ENCODE measurements at regions not wholly inside any gene's neighbourhood (a gene's known extent, or its start where the extent isn't known, plus 50 kb on each side); places are given as distances from the start of the nearest gene placed in this dataset.
"Not testable (repeated sequence)": the region's sequence is repeated elsewhere in the genome, so short reads cannot be mapped to it uniquely, and the experiment has no call there.

DNA sequence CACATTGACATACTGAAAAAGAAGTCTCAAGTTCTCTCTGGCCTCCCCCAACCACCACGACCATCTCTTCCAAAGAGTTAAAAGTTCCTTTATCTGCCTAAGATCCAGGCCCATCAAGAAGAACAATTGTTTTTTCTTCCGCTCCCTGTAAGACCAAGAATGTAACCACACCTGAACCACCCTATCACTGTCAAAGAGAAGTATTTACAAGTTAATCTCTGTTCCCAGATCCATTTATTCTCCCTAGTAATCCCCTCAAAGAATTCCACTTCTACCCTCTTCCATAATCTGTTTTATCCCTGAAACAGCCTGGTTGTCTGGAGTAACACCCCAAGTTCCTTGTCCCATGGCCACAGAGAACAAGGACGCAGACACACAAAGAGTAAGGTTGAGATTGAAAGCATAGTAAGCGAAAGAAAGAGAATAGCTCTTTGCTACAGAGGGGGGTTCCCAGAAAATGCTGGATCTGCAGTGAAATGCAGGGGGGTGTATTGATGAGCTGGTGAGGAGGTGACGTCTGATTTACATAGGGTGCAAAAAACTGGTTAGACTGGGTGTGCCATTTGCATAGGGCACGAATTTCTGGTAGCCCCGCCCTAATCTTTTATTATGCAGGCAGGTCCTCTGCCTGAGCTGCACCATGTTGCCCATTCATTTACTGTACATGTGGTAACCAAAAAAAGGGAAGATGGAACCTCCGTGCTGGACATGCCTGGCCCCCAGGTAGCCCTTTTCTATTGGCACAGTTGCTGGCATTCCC is 122.0 kb downstream of the SKIDA1 start:
- no peak for DNase-seq

DNA sequence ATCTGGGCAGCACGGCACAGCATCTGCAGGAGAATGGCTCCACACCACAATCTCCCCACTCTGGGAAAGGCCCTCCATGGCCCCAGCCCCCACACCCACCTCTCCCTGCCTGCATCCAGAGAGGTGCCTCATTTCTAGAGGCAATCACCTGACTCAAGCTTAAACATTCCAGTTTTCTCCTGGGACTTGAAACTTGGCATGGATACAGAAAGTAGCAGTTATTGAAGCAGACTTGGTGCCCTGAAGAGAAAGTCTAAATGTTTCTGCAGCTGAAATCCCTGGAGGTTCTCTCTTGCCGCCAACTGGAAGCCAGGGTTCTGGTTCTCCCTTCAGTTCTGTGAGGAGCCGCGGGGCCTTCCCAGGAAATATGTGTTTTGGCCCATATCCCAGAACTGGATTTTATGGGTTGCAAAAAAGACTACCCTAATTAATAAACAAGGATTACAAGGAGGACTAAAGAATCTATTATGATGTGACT is 122.8 kb downstream of the SKIDA1 start:
- no peak for DNase-seq

DNA sequence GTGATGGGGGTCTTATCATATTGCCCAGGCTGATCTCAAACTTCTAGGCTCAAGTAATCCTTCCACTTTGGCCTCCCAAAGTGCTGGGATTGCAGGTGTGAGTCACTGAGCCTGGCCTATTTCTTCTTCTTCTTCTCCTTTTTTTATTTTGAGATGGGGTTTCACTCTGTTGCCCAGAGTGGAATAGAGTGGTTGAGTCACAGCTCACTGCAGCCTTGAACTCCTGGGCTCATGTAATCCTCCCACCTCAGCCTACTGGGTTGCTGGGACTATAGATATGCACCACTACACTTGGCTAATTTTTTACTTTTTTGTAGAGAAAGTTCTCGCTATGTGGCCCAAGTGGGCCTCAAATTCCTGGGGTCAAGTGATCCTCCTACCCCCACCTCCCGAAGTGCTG is 124.3 kb downstream of the SKIDA1 start:
- DNase-seq, result no peak

DNA sequence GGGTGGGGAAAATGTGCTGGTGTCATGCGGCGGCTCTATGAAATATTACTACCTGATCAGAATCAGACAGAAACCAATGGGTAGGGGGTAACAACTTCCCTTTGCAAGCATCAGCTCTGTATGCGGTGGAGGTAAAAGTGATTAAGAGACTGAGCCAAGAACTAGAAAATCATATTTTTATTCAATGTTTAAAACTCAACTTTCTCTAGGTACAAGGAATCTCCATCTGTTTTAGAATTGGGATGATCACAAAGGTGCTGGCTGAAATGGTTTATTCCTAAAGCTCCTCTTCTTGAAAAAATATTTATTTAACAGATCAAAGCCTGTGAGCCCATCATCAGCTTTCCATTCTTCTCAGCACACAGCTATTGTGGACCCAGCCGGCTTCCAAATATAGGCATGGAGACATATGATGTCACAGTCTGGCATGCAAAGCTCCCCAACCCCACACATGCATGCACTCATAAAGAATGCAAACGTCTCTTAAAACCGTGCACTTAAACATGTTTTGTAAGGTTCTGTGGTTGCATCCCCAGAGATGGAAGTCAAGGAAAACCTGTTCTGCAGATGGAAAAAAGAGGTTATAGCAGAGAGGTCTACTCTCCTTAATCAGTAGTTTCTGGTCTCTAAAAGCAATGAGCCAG is 126.0 kb downstream of the SKIDA1 start:
- no peak for DNase-seq

DNA sequence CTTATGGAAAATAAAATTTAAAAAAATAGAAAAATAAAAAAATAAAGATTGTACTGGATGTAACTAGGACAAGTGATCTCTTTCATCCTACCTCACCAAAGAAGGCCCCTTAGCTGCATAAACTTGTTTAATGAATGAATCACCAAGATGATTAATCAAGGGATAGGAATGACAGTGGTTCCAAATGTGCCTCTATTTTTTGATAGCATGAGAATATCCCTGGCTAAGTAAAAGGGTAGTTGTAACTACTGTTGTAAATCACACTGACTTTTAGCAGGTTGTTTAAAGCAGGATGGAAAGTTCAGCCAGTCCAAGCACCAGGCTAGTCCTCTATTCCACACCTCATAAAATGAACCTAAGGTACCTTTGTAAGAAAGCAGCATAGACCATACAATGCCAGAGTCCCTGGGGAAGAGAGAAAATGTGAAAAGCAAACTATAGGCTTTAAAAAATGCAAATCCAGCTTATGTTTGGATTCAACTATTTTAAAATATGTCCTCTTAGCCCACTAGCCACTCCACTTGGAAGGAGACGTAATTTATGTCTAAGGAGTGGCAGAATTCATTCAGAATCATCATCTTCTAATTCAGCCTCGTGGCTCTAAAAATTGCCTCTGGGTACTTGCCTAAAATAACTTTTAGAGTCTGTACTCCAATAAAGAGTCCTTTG is 126.8 kb downstream of the SKIDA1 start:
- DNase-seq, result no peak

DNA sequence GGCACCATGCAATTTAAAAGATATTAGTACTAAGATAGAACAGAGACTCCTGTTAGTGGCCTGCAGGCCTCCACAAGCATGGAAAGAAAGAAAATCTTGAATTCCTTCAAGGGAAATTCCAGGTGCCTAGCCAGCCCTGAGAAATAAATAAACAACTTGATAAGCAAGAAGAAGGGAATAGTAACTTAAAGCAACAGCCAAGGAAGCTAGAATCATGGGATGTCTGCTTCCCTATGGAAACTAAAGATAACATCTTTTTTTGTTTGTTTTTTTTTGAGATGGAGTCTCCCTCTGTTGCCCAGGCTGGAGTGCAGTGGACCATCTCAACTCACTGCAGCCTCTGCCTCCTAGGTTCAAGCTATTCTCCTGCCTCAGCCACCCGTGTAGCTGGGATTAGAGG is 128.6 kb downstream of the SKIDA1 start:
- no peak for DNase-seq

DNA sequence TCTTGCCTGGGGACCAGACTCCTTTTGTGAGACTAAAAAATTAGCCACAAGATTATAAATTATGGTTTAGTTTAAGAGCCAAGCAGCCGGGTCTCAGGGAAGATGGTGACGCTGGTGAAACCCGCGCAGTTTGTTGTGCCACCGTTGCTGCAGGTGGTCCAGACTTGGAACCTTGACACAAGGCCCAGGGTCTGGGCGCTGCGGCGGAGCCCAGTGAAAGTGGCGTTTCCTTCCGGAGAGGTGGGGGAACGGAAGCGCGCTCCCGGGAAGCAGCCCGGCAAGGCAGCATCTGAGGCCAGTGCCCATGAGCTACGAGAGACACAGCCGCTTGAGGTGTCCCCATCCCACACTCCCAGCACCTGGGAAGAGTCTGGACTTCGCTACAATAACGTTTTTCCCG is 131.6 kb downstream of the SKIDA1 start:
- DNase-seq, result no peak

DNA sequence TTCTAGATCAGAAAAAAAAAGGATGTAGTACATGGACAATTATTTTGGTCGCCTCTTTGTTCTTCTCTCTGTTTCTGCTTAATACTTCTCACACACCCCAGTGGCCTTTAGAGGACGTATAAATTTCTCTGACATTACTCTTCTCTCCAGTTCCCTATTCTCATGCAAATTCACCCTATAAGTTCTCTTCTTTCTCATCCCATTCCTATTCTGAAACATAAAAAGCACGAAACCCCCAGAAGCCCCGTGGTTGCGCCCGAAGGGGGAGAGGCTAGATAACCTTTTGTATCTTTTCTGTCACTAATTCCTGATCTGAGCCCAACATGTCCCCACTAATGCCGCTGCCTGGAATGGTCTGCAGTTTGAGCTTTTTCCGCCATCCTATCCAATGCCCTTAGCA is 136.9 kb downstream of the SKIDA1 start:
- DNase-seq, result no peak

DNA sequence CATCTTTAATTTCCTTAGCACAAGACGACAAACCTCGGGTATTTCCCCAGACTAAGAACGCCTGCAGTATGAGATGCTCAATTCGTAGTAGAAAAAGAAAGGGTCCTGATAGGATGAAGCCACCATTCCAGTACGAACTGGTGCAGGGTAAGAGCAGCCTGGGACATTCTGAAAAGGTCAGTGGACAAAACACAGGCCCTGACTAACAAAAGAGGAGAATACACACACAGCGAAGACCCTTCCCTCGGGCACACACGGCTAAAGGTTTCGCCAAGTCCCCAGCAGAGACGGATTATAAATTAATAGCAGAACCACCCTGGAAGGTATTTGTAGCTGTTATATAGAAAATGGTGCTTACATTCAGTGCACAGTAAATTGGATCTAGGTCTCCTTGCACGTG is 137.6 kb downstream of the SKIDA1 start:
- no peak for DNase-seq

DNA sequence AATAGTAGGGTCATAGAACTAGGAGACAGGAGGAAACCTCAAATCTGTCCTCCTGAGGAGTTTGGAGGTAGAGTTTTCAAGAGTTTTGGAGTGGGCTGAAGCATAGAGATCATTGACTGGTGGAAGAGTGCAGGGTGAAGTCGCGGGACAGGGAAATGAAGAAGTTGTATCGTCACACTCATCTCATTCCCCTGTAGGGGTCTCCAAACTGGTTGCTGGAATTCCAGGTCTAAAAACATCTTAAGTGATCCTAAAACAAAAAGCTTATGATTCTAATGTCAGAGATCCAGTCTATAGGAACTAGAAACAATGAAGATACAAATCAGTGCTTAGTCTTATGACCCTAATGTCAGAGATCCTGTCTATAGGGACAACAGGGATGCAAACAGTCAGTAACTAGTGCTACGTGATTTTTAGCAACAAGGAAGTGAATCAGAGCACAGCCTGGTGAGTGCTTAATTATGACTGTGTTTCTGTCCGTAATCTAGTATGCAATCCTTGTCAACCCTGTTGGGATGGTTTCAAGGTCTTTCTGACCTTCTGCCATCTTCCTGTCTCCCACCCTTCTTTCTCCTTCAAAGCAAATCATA is 139.4 kb downstream of the SKIDA1 start:
- no peak for DNase-seq

DNA sequence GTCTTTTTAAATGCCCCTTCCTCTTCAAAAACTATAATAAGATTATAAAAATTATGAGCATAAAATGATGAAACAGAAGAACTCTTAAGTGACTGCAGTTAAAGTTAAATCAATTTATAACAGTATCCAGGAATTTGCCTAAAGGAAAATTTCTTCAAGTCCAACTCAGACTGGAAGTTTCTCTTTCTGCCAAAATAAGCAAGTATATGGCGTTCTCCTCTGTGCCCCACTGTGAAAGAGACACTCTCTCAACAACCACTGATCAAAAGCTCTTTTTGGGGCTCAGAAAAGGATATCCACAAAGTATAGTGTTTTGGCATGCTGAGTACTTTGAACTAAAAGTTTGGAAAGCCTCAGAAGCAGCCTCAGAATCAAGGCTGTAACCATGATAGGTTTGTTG is 139.9 kb downstream of the SKIDA1 start:
- no peak for DNase-seq

DNA sequence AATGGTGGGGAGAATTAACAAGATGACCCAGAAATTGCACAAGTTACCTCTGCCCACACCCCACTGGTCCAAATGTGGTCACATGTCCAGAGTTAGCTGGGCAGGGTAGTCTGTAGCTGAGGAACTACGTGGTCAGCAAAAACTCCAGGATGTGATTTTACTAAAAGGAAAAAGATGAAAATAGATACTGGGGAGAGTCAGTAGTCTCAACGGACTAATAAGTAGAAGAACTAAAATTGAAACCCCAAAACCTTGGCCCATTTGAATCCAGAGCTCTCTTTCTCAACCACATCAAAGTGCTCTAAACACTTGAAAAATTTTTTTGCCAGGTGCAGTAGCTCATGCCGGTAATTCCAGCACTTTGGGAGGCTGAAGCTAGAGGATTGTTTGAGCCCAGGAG is 146.3 kb downstream of the SKIDA1 start:
- DNase-seq, result no peak

DNA sequence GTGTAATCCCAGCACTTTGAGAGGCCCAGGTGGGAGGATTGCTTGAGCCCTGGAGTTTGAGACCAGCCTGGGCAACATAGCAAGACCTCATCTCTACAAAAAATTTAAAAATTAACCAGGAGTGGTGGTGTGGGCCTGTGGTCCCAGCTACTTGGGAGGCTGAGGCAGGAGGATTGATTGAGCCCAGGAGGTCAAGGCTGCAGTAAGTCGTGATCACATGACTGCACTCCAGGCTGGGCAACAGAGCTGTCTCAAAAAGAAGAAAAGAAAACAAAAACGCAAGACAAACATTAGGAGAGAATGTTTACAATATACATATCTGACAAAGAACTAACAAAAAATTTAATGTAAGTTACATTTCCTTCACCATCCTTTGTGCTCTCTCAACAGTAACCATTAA is 150.2 kb downstream of the SKIDA1 start:
- not testable (repeated sequence) for DNase-seq

DNA sequence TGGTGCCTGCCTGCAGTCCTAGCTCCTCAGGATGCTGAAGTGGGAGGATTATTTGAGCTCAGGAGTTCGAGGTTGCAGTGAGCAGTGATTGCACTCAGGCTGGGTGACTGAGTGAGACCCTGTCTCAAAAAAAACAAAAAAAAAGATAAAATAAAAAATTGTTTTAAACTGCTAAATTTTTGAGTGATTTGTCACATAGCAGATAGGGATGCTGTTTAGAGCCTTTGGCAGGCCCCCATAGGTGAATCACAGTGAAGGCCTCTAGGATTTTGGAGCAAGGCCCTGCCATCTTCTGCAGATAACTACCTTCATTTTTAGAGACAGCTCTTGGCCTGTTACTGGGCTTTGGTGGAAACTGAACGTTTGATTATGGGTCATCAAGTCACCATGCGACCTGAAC is 151.6 kb downstream of the SKIDA1 start:
- not testable (repeated sequence) for DNase-seq

DNA sequence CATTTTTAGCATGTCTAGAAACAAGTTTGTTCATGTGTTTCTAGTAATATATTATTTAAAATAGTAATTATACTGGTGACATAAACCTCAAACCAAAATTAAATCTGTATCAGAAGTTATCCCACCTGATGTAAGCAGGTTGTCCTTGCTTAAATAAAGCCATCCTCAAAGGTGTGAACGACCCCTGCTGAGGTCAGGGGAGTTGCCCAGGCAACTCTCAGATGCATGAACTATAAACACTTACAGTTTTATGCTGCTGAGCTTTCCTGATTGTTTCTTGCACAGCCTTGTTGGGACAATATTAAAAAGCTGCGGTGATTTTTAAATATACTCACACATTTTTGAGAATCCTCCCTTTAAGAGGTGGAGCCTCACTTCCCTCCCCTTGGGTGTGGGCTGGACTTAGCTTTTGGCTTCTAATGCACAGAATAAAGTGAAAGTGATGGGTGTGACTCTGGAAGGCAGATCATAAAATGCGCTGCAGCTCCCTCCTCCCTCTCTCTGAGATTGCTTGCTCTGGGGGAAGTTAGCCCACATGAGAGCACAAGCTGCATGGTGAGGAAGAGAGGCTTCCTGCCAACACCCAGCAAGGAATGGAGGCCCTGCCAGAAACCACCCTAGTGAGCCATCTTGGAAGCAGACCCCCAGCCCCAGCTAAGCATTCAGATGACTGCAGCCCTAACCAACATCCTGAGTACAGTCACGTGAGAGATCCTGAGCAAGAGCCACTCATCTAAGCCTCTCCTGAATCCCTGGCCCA is 152.7 kb downstream of the SKIDA1 start:
- DNase-seq, result peak; percentile 44

DNA sequence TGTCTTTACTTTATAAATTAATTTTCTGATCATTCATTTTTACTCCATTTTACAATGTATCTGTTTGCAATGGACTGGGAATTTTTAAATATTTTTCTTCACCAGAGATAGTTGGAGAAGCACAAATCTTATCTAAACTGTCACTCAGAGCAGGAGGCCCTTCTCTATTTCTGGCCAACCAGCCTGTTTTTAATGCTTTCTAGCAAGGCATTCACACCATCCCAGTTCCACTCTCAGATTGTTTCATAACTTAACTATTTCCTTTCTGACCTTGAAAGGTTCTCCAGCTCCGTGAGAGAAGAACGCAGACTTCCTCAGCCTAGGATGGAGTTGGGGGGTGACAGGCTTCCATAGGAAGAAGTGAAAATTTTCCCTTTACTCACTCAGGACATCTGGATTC is 155.8 kb downstream of the SKIDA1 start:
- DNase-seq, result no peak

DNA sequence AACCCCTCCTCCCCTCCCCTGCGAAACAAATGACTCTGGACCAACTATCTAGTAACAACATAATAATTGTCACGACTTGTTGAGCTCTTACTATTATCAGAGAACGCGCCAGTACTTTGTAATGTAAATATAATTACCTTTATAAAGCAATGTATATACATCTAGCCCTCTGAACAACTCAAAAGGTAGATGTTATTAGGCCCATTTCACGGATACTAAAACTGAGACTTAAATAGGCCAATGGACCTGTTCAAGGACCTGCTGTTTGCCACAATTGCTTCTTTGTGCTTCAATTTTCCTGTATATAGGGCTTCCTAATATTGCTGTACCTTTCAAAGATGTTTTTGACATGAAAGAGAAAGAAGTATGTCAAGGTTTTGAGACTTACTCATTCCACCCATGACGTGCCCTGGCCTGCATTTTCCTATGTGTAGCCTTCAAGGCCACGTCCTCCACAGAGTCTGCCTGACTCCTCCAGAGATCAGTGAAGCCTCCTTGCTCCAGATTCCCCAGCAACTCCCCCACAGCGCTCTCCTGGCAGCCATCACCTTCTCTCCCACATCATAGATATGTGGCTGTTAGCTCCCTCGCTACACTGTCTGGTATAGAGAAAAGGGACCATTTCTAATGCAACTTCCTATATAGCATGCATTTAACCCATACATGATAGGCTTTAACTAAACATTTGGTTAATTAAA is 156.6 kb downstream of the SKIDA1 start:
- DNase-seq, result no peak

DNA sequence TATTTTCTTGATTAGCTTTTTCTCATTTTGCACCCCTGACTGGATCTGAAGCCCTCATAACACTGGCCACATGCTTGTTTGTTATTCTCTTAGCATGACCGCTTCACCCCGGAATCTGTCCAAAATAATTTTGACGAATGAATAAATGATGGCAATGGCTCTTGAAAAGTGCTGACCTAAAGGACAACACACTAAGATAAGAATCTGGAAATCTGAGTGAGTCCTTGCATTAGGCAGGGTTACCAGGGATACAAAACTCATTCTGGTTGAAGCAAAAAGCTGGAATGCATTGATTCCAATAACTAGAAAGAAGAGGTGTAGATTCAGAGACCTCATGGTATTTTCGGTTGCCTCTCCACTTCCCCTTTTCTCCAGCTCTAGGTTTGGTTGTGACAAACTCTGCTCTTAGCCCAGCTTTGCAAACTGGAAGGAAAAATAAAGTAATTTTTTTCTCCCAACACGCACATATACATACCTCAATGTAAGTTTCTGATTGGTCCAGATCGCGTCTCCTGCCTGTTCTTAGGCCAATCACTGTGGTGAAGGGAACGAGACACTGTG is 157.4 kb downstream of the SKIDA1 start:
- no peak for DNase-seq

DNA sequence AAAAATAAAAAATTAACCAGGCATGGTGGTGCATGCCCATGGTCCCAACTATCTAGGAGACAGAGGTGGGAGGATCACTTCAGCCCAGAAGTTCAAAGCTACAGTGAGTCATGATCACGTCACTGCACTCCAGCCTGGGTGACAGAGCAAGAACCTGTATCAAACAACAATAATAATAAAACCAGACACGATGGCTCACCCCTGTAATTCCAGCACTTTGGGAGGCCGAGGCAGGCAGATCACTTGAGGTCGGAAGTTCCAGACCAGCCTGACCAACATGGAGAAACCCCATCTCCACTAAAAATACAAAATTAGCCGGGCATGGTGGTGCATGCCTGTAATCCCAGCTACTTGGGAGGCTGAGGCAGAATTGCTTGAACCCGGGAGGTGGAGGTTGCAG is 159.4 kb downstream of the SKIDA1 start:
- DNase-seq, result not testable (repeated sequence)

DNA sequence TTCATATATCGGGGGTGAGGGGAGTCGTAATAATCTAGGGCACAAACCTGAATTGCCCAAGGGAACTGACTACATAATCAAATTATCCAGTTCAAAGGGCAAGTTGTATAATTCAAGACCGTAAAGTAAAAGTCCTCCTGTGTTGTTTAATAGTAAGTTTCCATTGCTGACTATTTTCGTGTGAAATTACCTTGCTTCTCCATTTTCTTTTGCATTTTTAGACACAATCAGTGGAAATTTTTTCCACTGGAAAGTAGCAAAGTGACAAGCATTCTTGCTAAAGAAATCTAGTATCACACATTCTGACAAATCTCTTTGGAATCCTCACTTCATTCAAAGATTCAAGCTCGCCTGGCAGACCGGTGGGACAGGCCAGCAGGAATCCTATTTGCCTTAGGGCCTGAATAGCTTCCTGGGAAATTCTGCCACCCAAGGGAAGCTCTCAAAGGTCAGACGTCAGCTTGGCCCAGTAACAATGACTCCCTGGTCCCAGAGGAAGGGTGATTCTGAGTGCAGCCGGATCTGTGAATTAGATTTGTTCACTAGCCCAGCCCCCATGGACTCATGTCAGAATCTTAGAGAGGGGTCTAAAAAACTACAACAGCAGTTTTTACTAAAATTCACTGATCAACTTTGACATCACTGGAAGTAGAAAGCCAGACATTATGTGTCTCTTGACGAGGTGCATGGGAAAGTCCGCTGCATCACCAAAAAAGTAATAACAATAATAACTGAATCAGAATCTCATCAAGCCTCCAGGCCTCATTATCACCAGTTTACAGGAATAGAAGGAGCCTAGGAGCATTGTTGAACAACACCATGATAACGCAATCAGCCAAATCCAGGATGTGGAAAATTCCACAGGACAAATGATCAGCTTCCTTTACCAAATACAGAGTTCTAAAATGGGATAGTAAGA is 161.0 kb downstream of the SKIDA1 start:
- DNase-seq, result no peak

DNA sequence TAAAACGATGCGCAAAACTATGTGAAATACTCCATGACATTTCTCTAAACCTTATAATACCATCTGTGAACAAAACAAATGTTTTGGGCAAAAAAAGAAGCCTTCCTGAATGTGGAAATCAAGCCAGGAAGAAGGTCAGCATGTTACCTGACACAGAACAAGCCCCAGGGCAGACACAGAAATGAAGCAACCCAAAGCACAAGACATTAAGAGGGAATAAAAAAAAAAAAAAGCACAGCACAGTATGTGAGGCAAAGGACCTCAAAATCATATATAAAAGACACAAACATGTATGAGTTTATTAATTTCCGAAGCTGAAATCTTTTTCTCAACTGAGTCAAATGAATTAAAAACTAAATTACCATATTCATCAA is 161.8 kb downstream of the SKIDA1 start:
- DNase-seq, result no peak

Measured in CD4-positive, alpha-beta T cell treated with Interleukin-4 for 1 hour (primary cell).